Thyroid gland (tissue), 4 donors: ENCODE measurements at regions not wholly inside any gene's neighbourhood (a gene's known extent, or its start where the extent isn't known, plus 50 kb on each side); places are given as distances from the start of the nearest gene placed in this dataset.

Source experiments
- DNase-seq, 2 donors: peaks; one replicate each; pipeline ENCODE4 v3.0.0-alpha.2; 2019
- H3K27ac ChIP-seq, 3 donors: fragments of 200-600 bp; sonication (generic); 1 replicate in 2 of 3; 2 replicates in 1 of 3; pipeline ENCODE4 v1.5.1; 2016 to 2019; ENCODE audit warnings: mild to moderate bottlenecking in 1 of 3, moderate library complexity in 1 of 3
- H3K27me3 ChIP-seq: fragments of 200-600 bp; sonication (generic); one replicate; pipeline ENCODE4 v1.5.1; 2019
- H3K36me3 ChIP-seq, 2 donors: fragments of 200-600 bp; sonication (generic); one replicate each; pipeline ENCODE4 v1.5.1; 2016 to 2019
- H3K4me1 ChIP-seq, 2 donors: fragments of 200-600 bp; sonication (generic); one replicate each; pipeline ENCODE4 v1.5.1; 2017 to 2019
- H3K4me3 ChIP-seq, 3 donors: fragments of 200-600 bp; sonication (generic); replicated peaks in 1 of 3; 1 replicate in 2 of 3; 2 replicates in 1 of 3; pipeline ENCODE4 v1.5.1; 2016; ENCODE audit warnings: mild to moderate bottlenecking in 1 of 3
- H3K9me3 ChIP-seq: fragments of 200-600 bp; sonication (generic); one replicate; pipeline ENCODE4 v1.5.1; 2017
- POLR2A ChIP-seq, 2 donors: fragments of 450-650 bp; IDR thresholded peaks; one replicate each; pipeline ENCODE4 v1.6.1; 2017; ENCODE audit warnings: antibody characterized with exemption in 2 of 2, mild to moderate bottlenecking in 2 of 2, moderate library complexity in 1 of 2
- WGBS, 2 donors: methylation state at CpG; one replicate each; pipeline ENCODE4 v1.1.5; 2017; 5-methylcytosine and 5-hydroxymethylcytosine counted together
- intact Hi-C: fragments of 100-400 bp; cut with DNase I; formaldehyde crosslinking; loops from one replicate; pipeline ENCODE4 v1.15.1; 2023
- TF ChIP-seq, protein P1 (sequence below), 6 experiments: fragments of 200-600 bp in 3 of 6; fragments of 450-650 bp in 3 of 6; sonication (generic) in 3 of 6; IDR thresholded peaks; one replicate each; pipeline ENCODE4 v1.5.1; 2016 to 2019; ENCODE audit warnings: antibody characterized with exemption in 6 of 6, mild to moderate bottlenecking in 2 of 6, inconsistent platforms in 1 of 6, moderate library complexity in 1 of 6

DNA sequence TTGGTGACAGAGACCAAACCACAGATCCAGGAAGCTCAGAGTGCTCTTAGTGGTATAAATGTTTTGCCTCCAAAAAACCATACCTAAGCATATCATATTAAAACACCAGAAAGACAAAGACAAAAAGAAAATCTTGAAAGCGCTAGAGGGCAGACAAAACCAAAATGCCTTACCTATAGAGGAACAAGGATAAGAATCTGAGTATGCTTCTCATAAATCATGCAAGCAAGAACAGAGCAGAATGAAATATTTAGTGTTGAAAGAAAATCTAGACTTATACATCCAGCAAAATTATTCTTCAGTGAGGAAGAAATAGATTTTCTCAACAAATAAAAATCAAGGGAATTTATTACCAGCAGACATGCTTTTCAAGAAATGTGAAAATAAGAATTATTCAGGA is 941.0 kb upstream of the INTU start:
- no peaks in the 10 kb centered on the region for H3K27me3 ChIP-seq
- no peak for TF ChIP-seq POLR2A (IDR thresholded peaks at IDR 0.05)
- TF ChIP-seq, protein P1, sequence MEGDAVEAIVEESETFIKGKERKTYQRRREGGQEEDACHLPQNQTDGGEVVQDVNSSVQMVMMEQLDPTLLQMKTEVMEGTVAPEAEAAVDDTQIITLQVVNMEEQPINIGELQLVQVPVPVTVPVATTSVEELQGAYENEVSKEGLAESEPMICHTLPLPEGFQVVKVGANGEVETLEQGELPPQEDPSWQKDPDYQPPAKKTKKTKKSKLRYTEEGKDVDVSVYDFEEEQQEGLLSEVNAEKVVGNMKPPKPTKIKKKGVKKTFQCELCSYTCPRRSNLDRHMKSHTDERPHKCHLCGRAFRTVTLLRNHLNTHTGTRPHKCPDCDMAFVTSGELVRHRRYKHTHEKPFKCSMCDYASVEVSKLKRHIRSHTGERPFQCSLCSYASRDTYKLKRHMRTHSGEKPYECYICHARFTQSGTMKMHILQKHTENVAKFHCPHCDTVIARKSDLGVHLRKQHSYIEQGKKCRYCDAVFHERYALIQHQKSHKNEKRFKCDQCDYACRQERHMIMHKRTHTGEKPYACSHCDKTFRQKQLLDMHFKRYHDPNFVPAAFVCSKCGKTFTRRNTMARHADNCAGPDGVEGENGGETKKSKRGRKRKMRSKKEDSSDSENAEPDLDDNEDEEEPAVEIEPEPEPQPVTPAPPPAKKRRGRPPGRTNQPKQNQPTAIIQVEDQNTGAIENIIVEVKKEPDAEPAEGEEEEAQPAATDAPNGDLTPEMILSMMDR (IDR thresholded peaks at IDR 0.05) = no peak
- no peak overlapping the region for H3K27ac ChIP-seq
- DNase-seq = no peak
- no peaks in the 10 kb centered on the region for H3K36me3 ChIP-seq
- H3K4me1 ChIP-seq = peaks cover 0 to 11% of the 10 kb centered on the region in 2 donors
- 94 to 98% methylated on average over 1 of the region's 1 CpG for WGBS, 2 donors
- H3K9me3 ChIP-seq = no peaks in the 10 kb centered on the region
- intact Hi-C loops = no loop called here
- H3K4me3 ChIP-seq = no peak overlapping the region

DNA sequence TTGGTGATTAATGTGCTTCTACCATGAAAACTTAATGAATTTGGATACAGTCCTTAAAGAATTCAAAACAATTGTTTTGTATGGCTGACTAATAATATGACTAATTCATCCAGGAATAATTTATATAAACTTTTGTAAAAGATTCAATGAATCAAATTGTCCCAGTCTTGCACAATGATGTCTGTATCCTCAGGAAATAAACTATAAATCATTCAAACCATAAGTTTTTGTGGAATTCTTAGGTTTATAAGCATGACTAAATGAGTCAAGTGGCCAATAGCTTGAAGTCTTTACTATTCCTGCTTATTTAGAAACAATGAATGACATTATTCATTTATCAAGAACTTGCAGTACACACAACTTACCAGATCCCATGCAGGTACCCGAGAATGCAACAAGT is 935.0 kb upstream of the INTU start:
- peaks cover 8 to 10% of the 10 kb centered on the region in 2 donors for H3K4me1 ChIP-seq
- intact Hi-C loops = no loop called here
- TF ChIP-seq, protein P1 (IDR thresholded peaks at IDR 0.05) = no peak
- no peak for TF ChIP-seq POLR2A (IDR thresholded peaks at IDR 0.05)

DNA sequence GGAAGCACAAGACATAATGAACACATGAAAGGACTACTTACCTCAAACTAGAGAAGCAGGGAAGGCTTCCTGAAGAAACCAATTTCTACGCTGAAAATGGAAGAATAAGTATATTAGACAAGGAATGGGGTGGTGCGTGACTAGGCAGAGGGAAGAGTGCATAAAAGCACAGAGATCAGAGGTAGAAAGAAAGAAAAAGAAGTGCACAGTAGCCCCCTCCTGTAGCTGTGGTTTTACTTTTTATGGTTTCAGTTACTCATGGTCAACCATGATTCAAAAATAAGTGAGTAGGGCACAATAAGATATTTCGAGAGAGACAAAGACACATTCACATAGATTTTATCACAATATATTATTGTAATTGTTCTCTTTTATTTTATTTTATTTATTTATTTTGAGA is 934.5 kb upstream of the INTU start:
- no peak for TF ChIP-seq POLR2A (IDR thresholded peaks at IDR 0.05)
- TF ChIP-seq, protein P1 (IDR thresholded peaks at IDR 0.05) = no peak
- WGBS, 2 donors = 93 to 96% methylated on average over 3 of the region's 3 CpGs
- Histone ChIP-seq H3K9me3 (no peaks in the 10 kb centered on the region), H3K27me3 (no peaks in the 10 kb centered on the region), H3K27ac (no peak overlapping the region), H3K36me3 (no peaks in the 10 kb centered on the region), H3K4me3 (no peak overlapping the region), H3K4me1 (peaks cover 8 to 10% of the 10 kb centered on the region in 2 donors)
- intact Hi-C loops = no loop called here
- no peak for DNase-seq

More for the DNA sequence above, 935.0 kb upstream of the INTU start:
- no peaks in the 10 kb centered on the region for H3K27me3 ChIP-seq
- no peak overlapping the region for H3K4me3 ChIP-seq
- DNase-seq = no peak
- H3K36me3 ChIP-seq = no peaks in the 10 kb centered on the region
- H3K27ac ChIP-seq = no peak overlapping the region
- 93 to 97% methylated on average over 1 of the region's 1 CpG for WGBS, 2 donors
- no peaks in the 10 kb centered on the region for H3K9me3 ChIP-seq

- Histone ChIP-seq H3K9me3 (no peaks in the 10 kb centered on the region), H3K4me3 (no peak overlapping the region), H3K27ac (peak overlapping the region; percentile 4 to 48 (median 15)), H3K36me3 (no peaks in the 10 kb centered on the region), H3K4me1 (peaks cover 8 to 10% of the 10 kb centered on the region in 2 donors), H3K27me3 (no peaks in the 10 kb centered on the region)
- 29% methylated on average over 2 of the region's 2 CpGs for WGBS, 2 donors
- peak; percentile 52 to 60 for DNase-seq
- TF ChIP-seq POLR2A (IDR thresholded peaks at IDR 0.05) = no peak
- TF ChIP-seq, protein P1 (IDR thresholded peaks at IDR 0.05) = no peak
- intact Hi-C loops = no loop called here
Observed at GRCh38 chr4:126701756-126702155, 931.0 kb upstream of the INTU start.

DNA sequence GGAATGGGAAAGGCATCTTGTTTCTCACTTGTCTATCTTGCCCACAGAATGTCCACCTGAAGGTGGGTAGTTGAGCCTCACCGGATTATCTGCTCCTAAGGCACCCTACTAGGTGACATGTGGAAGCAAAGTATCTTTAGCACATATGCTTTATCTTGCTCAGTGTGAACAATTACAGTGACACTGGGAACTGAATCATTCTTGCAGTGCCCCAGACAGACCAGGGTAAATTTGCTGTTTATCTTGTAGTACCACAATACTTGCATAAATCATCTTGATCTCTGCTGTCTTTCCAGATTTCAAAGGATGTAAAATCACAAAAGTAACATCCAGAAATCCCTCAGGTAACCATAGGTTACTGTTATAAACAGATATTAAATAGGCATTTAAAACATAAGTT is 930.0 kb upstream of the INTU start:
- intact Hi-C loops = no loop called here
- TF ChIP-seq, protein P1 (IDR thresholded peaks at IDR 0.05) = no peak
- TF ChIP-seq POLR2A (IDR thresholded peaks at IDR 0.05) = no peak
- 96 to 100% methylated on average over 1 of the region's 1 CpG for WGBS, 2 donors

More for the DNA sequence above, 930.0 kb upstream of the INTU start:
- Histone ChIP-seq H3K4me3 (no peak overlapping the region), H3K36me3 (no peaks in the 10 kb centered on the region), H3K9me3 (no peaks in the 10 kb centered on the region), H3K4me1 (peaks cover 8 to 10% of the 10 kb centered on the region in 2 donors), H3K27ac (no peak overlapping the region), H3K27me3 (no peaks in the 10 kb centered on the region)
- no peak for DNase-seq
